GM12874 (cell line): ENCODE measurements at regions not wholly inside any gene's neighbourhood (a gene's known extent, or its start where the extent isn't known, plus 50 kb on each side); places are given as distances from the start of the nearest gene placed in this dataset.

Experiments
- CTCF ChIP-seq: IDR thresholded peaks from 2 replicates; pipeline ENCODE4 v1.5.1; 2011; ENCODE audit warnings: low read depth, mild to moderate bottlenecking, control low read depth, low read length, moderate library complexity; ENCODE audit not compliant: insufficient read depth

GRCh38 chr9:124084087-124084486, 72.5 kb downstream of the LHX2 start:
- no peak for TF ChIP-seq CTCF

- no peak for TF ChIP-seq CTCF
Observed at GRCh38 chr9:124087226-124087625, 75.7 kb downstream of the LHX2 start.

GRCh38 chr9:124088476-124088837, 76.9 kb downstream of the LHX2 start:
- TF ChIP-seq CTCF = no peak

- no peak for TF ChIP-seq CTCF
Observed at GRCh38 chr9:124098141-124098905, 86.8 kb downstream of the LHX2 start.

GRCh38 chr9:124099860-124100259, 88.3 kb downstream of the LHX2 start:
- TF ChIP-seq CTCF = no peak

- TF ChIP-seq CTCF = no peak
Observed at GRCh38 chr9:124101215-124101968, 89.8 kb downstream of the LHX2 start.

GRCh38 chr9:124101969-124102345, 90.4 kb downstream of the LHX2 start:
- no peak for TF ChIP-seq CTCF
